Peyer's patch (tissue), 4 donors: ENCODE measurements at regions not wholly inside any gene's neighbourhood (a gene's known extent, or its start where the extent isn't known, plus 50 kb on each side); places are given as distances from the start of the nearest gene placed in this dataset.

Source experiments
- CTCF ChIP-seq, 6 experiments: fragments of 450-650 bp in 4 of 6; fragments of 200-600 bp in 2 of 6; sonication (generic) in 1 of 6; IDR thresholded peaks; one replicate each; pipeline ENCODE4 v1.5.1; 2017 to 2019; ENCODE audit warnings: antibody characterized with exemption in 6 of 6, mild to moderate bottlenecking in 3 of 6, moderate library complexity in 1 of 6
- POLR2A ChIP-seq, 2 donors: fragments of 450-650 bp; IDR thresholded peaks; one replicate each; pipeline ENCODE4 v1.5.1; 2017; ENCODE audit warnings: antibody characterized with exemption in 2 of 2, mild to moderate bottlenecking in 2 of 2, moderate library complexity in 2 of 2

- TF ChIP-seq CTCF (IDR thresholded peaks at IDR 0.05) (no peak), POLR2A (IDR thresholded peaks at IDR 0.05) (no peak)
Observed at GRCh38 chr20:55333798-55334197, 671.5 kb downstream of the CBLN4 start.
